WTC11 (cell line): ENCODE measurements at regions not wholly inside any gene's neighbourhood (a gene's known extent, or its start where the extent isn't known, plus 50 kb on each side); places are given as distances from the start of the nearest gene placed in this dataset.
A peak's percentile ranks its signal among the peaks of the same experiment; 100 is the strongest.

Experiments used
- ATAC-seq: fragments of 200-7000 bp; cut with Tn5 transposase; 2 replicates; pipeline ENCODE4 v1.10.0; 2021; ENCODE audit warnings: mild to moderate bottlenecking, moderate library complexity
- CTCF ChIA-PET: fragments of 300-600 bp; sonication (Branson Sonifier 250); formaldehyde crosslinking; loops from one replicate; lab custom pipeline; 2021; ENCODE audit warnings: antibody characterized with exemption; lab: Charles Lee
- POLR2A ChIA-PET: fragments of 350-600 bp; sonication (Branson Sonifier 250); formaldehyde crosslinking; loops from one replicate; lab custom pipeline; 2021; ENCODE audit warnings: antibody characterized with exemption; lab: Charles Lee
- DNase-seq: peaks from one replicate; pipeline ENCODE4 v3.0.0; 2021; ENCODE audit warnings: low spot score
- H3K27ac Mint-ChIP-seq: 2 replicates; pipeline ENCODE4 v1.8.0; 2021; ENCODE audit warnings: mixed read lengths
- H3K27me3 Mint-ChIP-seq: 2 replicates; pipeline ENCODE4 v1.8.0; 2021; ENCODE audit warnings: low read depth, mild to moderate bottlenecking, moderate library complexity, mixed read lengths
- H3K36me3 Mint-ChIP-seq: 2 replicates; pipeline ENCODE4 v1.8.0; 2021; ENCODE audit warnings: mixed read lengths
- H3K4me1 Mint-ChIP-seq: 2 replicates; pipeline ENCODE4 v1.8.0; 2022; ENCODE audit warnings: mixed read lengths
- H3K4me3 Mint-ChIP-seq: 2 replicates; pipeline ENCODE4 v1.8.0; 2021; ENCODE audit warnings: mild to moderate bottlenecking, moderate library complexity, mixed read lengths
- H3K9me3 Mint-ChIP-seq: 2 replicates; pipeline ENCODE4 v1.8.0; 2021; ENCODE audit warnings: mixed read lengths
- ATF1 ChIP-seq: sonication (generic); formaldehyde crosslinking; IDR thresholded peaks from 2 replicates; pipeline ENCODE4 v1.8.1; 2023; ENCODE audit warnings: mild to moderate bottlenecking, moderate library complexity, missing genetic modification reagents
- ATF2 ChIP-seq: sonication (generic); formaldehyde crosslinking; IDR thresholded peaks from 2 replicates; pipeline ENCODE4 v1.8.1; 2022; ENCODE audit warnings: low read depth, missing genetic modification reagents, borderline replicate concordance
- CREB1 ChIP-seq: sonication (generic); formaldehyde crosslinking; IDR thresholded peaks from 2 replicates; pipeline ENCODE4 v1.8.0; 2023; ENCODE audit warnings: mild to moderate bottlenecking, missing genetic modification reagents
- CREM ChIP-seq: sonication (generic); formaldehyde crosslinking; IDR thresholded peaks from 2 replicates; pipeline ENCODE4 v1.8.1; 2022; ENCODE audit warnings: mild to moderate bottlenecking, missing genetic modification reagents, moderate library complexity
- NFATC4 ChIP-seq: fragments of 250-450 bp; sonication (Bioruptor Pico); IDR thresholded peaks from 2 replicates; pipeline ENCODE4 v1.9.0; 2021; ENCODE audit warnings: mild to moderate bottlenecking
- RORB ChIP-seq: fragments of 250-450 bp; sonication (Bioruptor Pico); IDR thresholded peaks from 2 replicates; pipeline ENCODE4 v1.9.0; 2021; ENCODE audit warnings: mild to moderate bottlenecking
- ZNF219 ChIP-seq: sonication (generic); formaldehyde crosslinking; IDR thresholded peaks from 2 replicates; pipeline ENCODE4 v1.8.0; 2023; ENCODE audit warnings: missing genetic modification reagents, mild to moderate bottlenecking, borderline replicate concordance
- ZNF425 ChIP-seq: fragments of 250-450 bp; sonication (Bioruptor Pico); conservative IDR thresholded peaks from 2 replicates; pipeline ENCODE4 v1.9.0; 2021; ENCODE audit warnings: mild to moderate bottlenecking
- ZNF512 ChIP-seq: sonication (generic); formaldehyde crosslinking; IDR thresholded peaks from 2 replicates; pipeline ENCODE4 v1.8.1; 2022; ENCODE audit warnings: missing genetic modification reagents, borderline replicate concordance
- TF ChIP-seq, protein P1 (sequence below): sonication (generic); formaldehyde crosslinking; IDR thresholded peaks from 2 replicates; pipeline ENCODE4 v1.8.1; 2022; ENCODE audit warnings: mild to moderate bottlenecking, missing genetic modification reagents, moderate library complexity, borderline replicate concordance
- TF ChIP-seq, protein P2 (sequence below): fragments of 250-450 bp; sonication (Bioruptor Pico); IDR thresholded peaks from 2 replicates; pipeline ENCODE4 v1.9.0; 2021; ENCODE audit warnings: mild to moderate bottlenecking
- TF ChIP-seq, protein P3 (sequence below): sonication (generic); formaldehyde crosslinking; IDR thresholded peaks from 2 replicates; pipeline ENCODE4 v1.8.0; 2022; ENCODE audit warnings: mild to moderate bottlenecking, missing genetic modification reagents

GRCh38 chr14:101501858-101502615 lies 59.3 kb upstream of the DIO3 start:
- TF ChIP-seq, protein P1, sequence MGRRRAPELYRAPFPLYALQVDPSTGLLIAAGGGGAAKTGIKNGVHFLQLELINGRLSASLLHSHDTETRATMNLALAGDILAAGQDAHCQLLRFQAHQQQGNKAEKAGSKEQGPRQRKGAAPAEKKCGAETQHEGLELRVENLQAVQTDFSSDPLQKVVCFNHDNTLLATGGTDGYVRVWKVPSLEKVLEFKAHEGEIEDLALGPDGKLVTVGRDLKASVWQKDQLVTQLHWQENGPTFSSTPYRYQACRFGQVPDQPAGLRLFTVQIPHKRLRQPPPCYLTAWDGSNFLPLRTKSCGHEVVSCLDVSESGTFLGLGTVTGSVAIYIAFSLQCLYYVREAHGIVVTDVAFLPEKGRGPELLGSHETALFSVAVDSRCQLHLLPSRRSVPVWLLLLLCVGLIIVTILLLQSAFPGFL (CRISPR knock-in tag) = no peak
- TF ChIP-seq ATF1 (CRISPR knock-in tag) = no peak
- POLR2A ChIA-PET = no interaction called here
- Mint-ChIP-seq H3K4me1 (peaks cover 10% of the 10 kb centered on the region), H3K27me3 (peaks cover 9% of the 10 kb centered on the region; the same call in 1 of the 2 replicates), H3K9me3 (peaks cover 9% of the 10 kb centered on the region; the same call in 1 of the 2 replicates), H3K36me3 (peaks cover 3% of the 10 kb centered on the region; the same call in 1 of the 2 replicates), H3K4me3 (no peak overlapping the region), H3K27ac (no peak overlapping the region)
- CTCF ChIA-PET = no interaction called here
- no peak for DNase-seq
- ATAC-seq = no peak

DNA sequence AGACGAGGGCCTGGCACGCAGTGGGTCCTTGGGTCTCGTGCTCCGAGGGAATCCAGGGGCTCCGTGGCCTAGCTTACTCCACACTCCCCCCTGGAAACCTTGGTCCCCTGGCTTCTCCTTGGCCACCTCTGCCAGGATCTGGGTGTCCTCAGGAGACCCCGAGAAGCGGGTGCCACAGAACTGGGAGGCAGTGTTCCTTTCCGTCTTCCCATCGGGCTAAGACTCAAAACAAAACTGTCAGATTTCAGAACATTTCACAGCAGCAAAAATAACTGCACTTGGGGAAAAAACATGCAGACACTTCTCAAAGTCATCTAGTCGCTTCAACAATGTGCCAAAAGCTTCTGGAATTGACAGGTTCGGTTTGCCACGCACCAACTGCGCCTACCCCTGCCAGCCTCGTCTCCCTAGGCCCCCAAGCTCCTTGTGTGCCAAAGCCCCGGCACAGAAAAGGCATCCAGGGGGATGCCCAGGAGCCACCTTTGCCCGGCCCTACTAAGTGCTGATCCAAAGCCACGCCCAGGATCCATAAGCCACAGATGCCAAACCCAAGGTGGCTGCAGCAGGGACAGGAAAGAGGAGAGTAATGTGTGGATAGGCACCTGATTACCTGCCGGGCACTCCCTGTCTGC lies 58.4 kb upstream of the DIO3 start:
- peaks cover 3% of the 10 kb centered on the region; the same call in 1 of the 2 replicates for H3K36me3 Mint-ChIP-seq
- peaks cover 3% of the 10 kb centered on the region; the same call in 1 of the 2 replicates for H3K4me1 Mint-ChIP-seq
- peaks cover 4% of the 10 kb centered on the region; the same call in 1 of the 2 replicates for H3K27me3 Mint-ChIP-seq
- ATAC-seq (no peak), DNase-seq (no peak)
- no peak overlapping the region for H3K27ac Mint-ChIP-seq
- H3K4me3 Mint-ChIP-seq = no peak overlapping the region
- TF ChIP-seq CREB1 = no peak
- TF ChIP-seq ZNF425 (CRISPR knock-in tag) = no peak
- ChIA-PET POLR2A (no interaction called here), CTCF (no interaction called here)
- peaks cover 9% of the 10 kb centered on the region; the same call in 1 of the 2 replicates for H3K9me3 Mint-ChIP-seq

GRCh38 chr14:101503431-101504095 lies 57.7 kb upstream of the DIO3 start:
- ATAC-seq (no peak), DNase-seq (peak; percentile 4)
- Mint-ChIP-seq H3K9me3 (peaks cover 3% of the 10 kb centered on the region; the same call in 1 of the 2 replicates), H3K4me3 (no peak overlapping the region), H3K4me1 (0 out of 2 replicates have a peak, but pooled peaks cover 2% of the 10 kb centered on the region), H3K27me3 (no peaks in the 10 kb centered on the region; the same call in 1 of the 2 replicates), H3K36me3 (peaks cover 3% of the 10 kb centered on the region; the same call in 1 of the 2 replicates), H3K27ac (no peak overlapping the region)
- POLR2A ChIA-PET = no interaction called here
- CTCF ChIA-PET = interaction anchor here (0.6 to 1.9 kb wide), 16 partner anchors 8 to 1421 kb away, joined by 3 to 14 read pairs (median 4); partner anchors contain the start of gene DIO3
- TF ChIP-seq, protein P2, sequence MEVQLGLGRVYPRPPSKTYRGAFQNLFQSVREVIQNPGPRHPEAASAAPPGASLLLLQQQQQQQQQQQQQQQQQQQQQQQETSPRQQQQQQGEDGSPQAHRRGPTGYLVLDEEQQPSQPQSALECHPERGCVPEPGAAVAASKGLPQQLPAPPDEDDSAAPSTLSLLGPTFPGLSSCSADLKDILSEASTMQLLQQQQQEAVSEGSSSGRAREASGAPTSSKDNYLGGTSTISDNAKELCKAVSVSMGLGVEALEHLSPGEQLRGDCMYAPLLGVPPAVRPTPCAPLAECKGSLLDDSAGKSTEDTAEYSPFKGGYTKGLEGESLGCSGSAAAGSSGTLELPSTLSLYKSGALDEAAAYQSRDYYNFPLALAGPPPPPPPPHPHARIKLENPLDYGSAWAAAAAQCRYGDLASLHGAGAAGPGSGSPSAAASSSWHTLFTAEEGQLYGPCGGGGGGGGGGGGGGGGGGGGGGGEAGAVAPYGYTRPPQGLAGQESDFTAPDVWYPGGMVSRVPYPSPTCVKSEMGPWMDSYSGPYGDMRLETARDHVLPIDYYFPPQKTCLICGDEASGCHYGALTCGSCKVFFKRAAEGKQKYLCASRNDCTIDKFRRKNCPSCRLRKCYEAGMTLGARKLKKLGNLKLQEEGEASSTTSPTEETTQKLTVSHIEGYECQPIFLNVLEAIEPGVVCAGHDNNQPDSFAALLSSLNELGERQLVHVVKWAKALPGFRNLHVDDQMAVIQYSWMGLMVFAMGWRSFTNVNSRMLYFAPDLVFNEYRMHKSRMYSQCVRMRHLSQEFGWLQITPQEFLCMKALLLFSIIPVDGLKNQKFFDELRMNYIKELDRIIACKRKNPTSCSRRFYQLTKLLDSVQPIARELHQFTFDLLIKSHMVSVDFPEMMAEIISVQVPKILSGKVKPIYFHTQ (CRISPR knock-in tag) = no peak
- no peak for TF ChIP-seq ATF2 (CRISPR knock-in tag)
- TF ChIP-seq RORB (CRISPR knock-in tag) = no peak
- no peak for TF ChIP-seq NFATC4 (CRISPR knock-in tag)
- no peak for TF ChIP-seq ZNF512 (CRISPR knock-in tag)
- TF ChIP-seq CREM (CRISPR knock-in tag) = no peak
- no peak for TF ChIP-seq ZNF219 (CRISPR knock-in tag)
- TF ChIP-seq, protein P3, sequence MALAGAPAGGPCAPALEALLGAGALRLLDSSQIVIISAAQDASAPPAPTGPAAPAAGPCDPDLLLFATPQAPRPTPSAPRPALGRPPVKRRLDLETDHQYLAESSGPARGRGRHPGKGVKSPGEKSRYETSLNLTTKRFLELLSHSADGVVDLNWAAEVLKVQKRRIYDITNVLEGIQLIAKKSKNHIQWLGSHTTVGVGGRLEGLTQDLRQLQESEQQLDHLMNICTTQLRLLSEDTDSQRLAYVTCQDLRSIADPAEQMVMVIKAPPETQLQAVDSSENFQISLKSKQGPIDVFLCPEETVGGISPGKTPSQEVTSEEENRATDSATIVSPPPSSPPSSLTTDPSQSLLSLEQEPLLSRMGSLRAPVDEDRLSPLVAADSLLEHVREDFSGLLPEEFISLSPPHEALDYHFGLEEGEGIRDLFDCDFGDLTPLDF = no peak
